ENCODE measurements at regions not wholly inside any gene's neighbourhood (a gene's known extent, or its start where the extent isn't known, plus 50 kb on each side); places are given as distances from the start of the nearest gene placed in this dataset.
A peak's percentile ranks its signal among the peaks of the same experiment; 100 is the strongest.
"Not testable (repeated sequence)": the region's sequence is repeated elsewhere in the genome, so short reads cannot be mapped to it uniquely, and the experiment has no call there.

GRCh38 chr1:213561870-213562269, 425.9 kb upstream of the PROX1 start:
- intact Hi-C loops (cut with DNase I) = loop anchor here (10.0 kb wide), 1 partner anchor 563 kb away; no protein-coding TSS in a partner anchor
- DNase-seq = no peak

- intact Hi-C loops (cut with DNase I) = loop anchor here (10.0 kb wide), 1 partner anchor 561 kb away; no protein-coding TSS in a partner anchor
- peak in 2 of 42 donors; percentile 5 to 27 for DNase-seq
Observed at GRCh38 chr1:213564215-213564659, 423.5 kb upstream of the PROX1 start.

GRCh38 chr1:213568929-213569815, 418.6 kb upstream of the PROX1 start:
- no peak for DNase-seq
- intact Hi-C loops (cut with DNase I) = loop anchor here (10.0 kb wide), 1 partner anchor 556 kb away; no protein-coding TSS in a partner anchor

GRCh38 chr1:213569816-213570150, 418.0 kb upstream of the PROX1 start:
- DNase-seq = no peak

GRCh38 chr1:213570487-213570886, 417.3 kb upstream of the PROX1 start:
- intact Hi-C loops (cut with DNase I) = no loop called here
- no peak for DNase-seq

More at GRCh38 chr1:213569816-213570150, 418.0 kb upstream of the PROX1 start:
- intact Hi-C loops (cut with DNase I) = loop anchor here (10.0 kb wide), 1 partner anchor 555 kb away; no protein-coding TSS in a partner anchor

- intact Hi-C loops (cut with DNase I) = no loop called here
- DNase-seq = no peak
Observed at GRCh38 chr1:213571419-213571818, 416.4 kb upstream of the PROX1 start.

- DNase-seq = no peak
- intact Hi-C loops (cut with DNase I) = no loop called here
Observed at GRCh38 chr1:213571843-213572242, 415.9 kb upstream of the PROX1 start.

- intact Hi-C loops (cut with DNase I) = no loop called here
- DNase-seq = no peak
Observed at GRCh38 chr1:213572912-213573647, 414.7 kb upstream of the PROX1 start.

GRCh38 chr1:213573648-213574009, 414.1 kb upstream of the PROX1 start:
- DNase-seq = no peak
- intact Hi-C loops (cut with DNase I) = no loop called here

GRCh38 chr1:213582976-213583567, 404.7 kb upstream of the PROX1 start:
- DNase-seq = no peak
- intact Hi-C loops (cut with DNase I) = no loop called here

GRCh38 chr1:213584272-213584671, 403.5 kb upstream of the PROX1 start:
- intact Hi-C loops (cut with DNase I) = no loop called here
- no peak for DNase-seq

GRCh38 chr1:213585402-213585801, 402.4 kb upstream of the PROX1 start:
- intact Hi-C loops (cut with DNase I) = no loop called here
- no peak for DNase-seq

- no peak for DNase-seq
- intact Hi-C loops (cut with DNase I) = no loop called here
Observed at GRCh38 chr1:213585959-213586586, 401.7 kb upstream of the PROX1 start.

- no peak for DNase-seq
- intact Hi-C loops (cut with DNase I) = no loop called here
Observed at GRCh38 chr1:213586587-213586972, 401.2 kb upstream of the PROX1 start.

GRCh38 chr1:213596729-213597128, 391.0 kb upstream of the PROX1 start:
- no peak for DNase-seq
- intact Hi-C loops (cut with DNase I) = no loop called here

GRCh38 chr1:213598263-213598662, 389.5 kb upstream of the PROX1 start:
- intact Hi-C loops (cut with DNase I) = no loop called here
- no peak for DNase-seq

GRCh38 chr1:213600879-213601278, 386.9 kb upstream of the PROX1 start:
- intact Hi-C loops (cut with DNase I) = no loop called here
- peak in 1 of 42 donors; percentile 11 for DNase-seq

- DNase-seq; intact Hi-C loops (cut with DNase I): not testable (repeated sequence)
Observed at GRCh38 chr1:213601705-213602104, 386.1 kb upstream of the PROX1 start.

- intact Hi-C loops (cut with DNase I) = no loop called here
- DNase-seq = no peak
Observed at GRCh38 chr1:213602796-213603486, 384.8 kb upstream of the PROX1 start.
